NCI-H748 (cell line): ENCODE measurements at regions not wholly inside any gene's neighbourhood (a gene's known extent, or its start where the extent isn't known, plus 50 kb on each side); places are given as distances from the start of the nearest gene placed in this dataset.
A peak's percentile ranks its signal among the peaks of the same experiment; 100 is the strongest.

Experiments used
- DNase-seq: peaks from one replicate; lab custom pipeline; 2025; ENCODE audit not compliant: unreplicated experiment; lab: John Stamatoyannopoulos, UW

GRCh38 chr12:78580296-78580695 is 284.3 kb upstream of the SYT1 start:
- no peak for DNase-seq

GRCh38 chr12:78584695-78585094 is 279.9 kb upstream of the SYT1 start:
- peak; percentile 20 for DNase-seq

GRCh38 chr12:78585132-78585531 is 279.4 kb upstream of the SYT1 start:
- DNase-seq: no peak

GRCh38 chr12:78586790-78587189 is 277.8 kb upstream of the SYT1 start:
- DNase-seq: no peak

- no peak for DNase-seq
Measured at GRCh38 chr12:78599366-78599765, 265.2 kb upstream of the SYT1 start.

- DNase-seq: no peak
Measured at GRCh38 chr12:78600541-78600940, 264.0 kb upstream of the SYT1 start.

- DNase-seq: no peak
Measured at GRCh38 chr12:78611504-78611903, 253.1 kb upstream of the SYT1 start.

- no peak for DNase-seq
Measured at GRCh38 chr12:78612190-78612589, 252.4 kb upstream of the SYT1 start.

- no peak for DNase-seq
Measured at GRCh38 chr12:78617683-78618082, 246.9 kb upstream of the SYT1 start.

GRCh38 chr12:78622529-78623195 is 241.9 kb upstream of the SYT1 start:
- no peak for DNase-seq

- DNase-seq: no peak
Measured at GRCh38 chr12:78628491-78629100, 236.0 kb upstream of the SYT1 start.

GRCh38 chr12:78636231-78636855 is 228.2 kb upstream of the SYT1 start:
- DNase-seq: peak; percentile 27

- peak; percentile 32 for DNase-seq
Measured at GRCh38 chr12:78641837-78642423, 222.6 kb upstream of the SYT1 start.

GRCh38 chr12:78645956-78646355 is 218.6 kb upstream of the SYT1 start:
- no peak for DNase-seq

GRCh38 chr12:78651755-78652154 is 212.8 kb upstream of the SYT1 start:
- DNase-seq: no peak

GRCh38 chr12:78666584-78666983 is 198.0 kb upstream of the SYT1 start:
- DNase-seq: no peak

- no peak for DNase-seq
Measured at GRCh38 chr12:78671295-78671694, 193.3 kb upstream of the SYT1 start.

- no peak for DNase-seq
Measured at GRCh38 chr12:78672033-78672432, 192.5 kb upstream of the SYT1 start.

- no peak for DNase-seq
Measured at GRCh38 chr12:78674311-78675090, 190.1 kb upstream of the SYT1 start.

GRCh38 chr12:78680596-78680995 is 184.0 kb upstream of the SYT1 start:
- DNase-seq: peak; percentile 41

GRCh38 chr12:78683031-78683430 is 181.5 kb upstream of the SYT1 start:
- DNase-seq: no peak
